ENCODE measurements at regions not wholly inside any gene's neighbourhood (a gene's known extent, or its start where the extent isn't known, plus 50 kb on each side); places are given as distances from the start of the nearest gene placed in this dataset.
A peak's percentile ranks its signal among the peaks of the same experiment; 100 is the strongest.

- no peak for TF ChIP-seq JUN (IDR thresholded peaks at IDR 0.05; ENCODE audit: borderline replicate concordance, insufficient read depth, insufficient read length, low read depth)
- TF ChIP-seq CTCF (IDR thresholded peaks at IDR 0.05; ENCODE audit: extremely low read depth in 1 of 2, insufficient read depth in 1 of 2, low read depth in 1 of 2, low read length in 2 of 2): peak; percentile 10 to 35
- TF ChIP-seq MYC (IDR thresholded peaks at IDR 0.05; ENCODE audit: low read depth, low read length): no peak
- Histone ChIP-seq H2AFZ (ENCODE audit: low read depth, low read length) (no peak overlapping the region), H3K4me1 (ENCODE audit: control insufficient read depth, extremely low read depth, insufficient read depth, low read length) (peaks cover 9% of the 10 kb centered on the region), H3K79me2 (ENCODE audit: control insufficient read depth, insufficient read depth, low read length) (no peaks in the 10 kb centered on the region), H3K9me1 (replicated peaks; ENCODE audit: control insufficient read depth, extremely low read depth, insufficient read depth, low read length) (no peaks in the 10 kb centered on the region), H3K36me3 (ENCODE audit: control insufficient read depth in 2 of 2, extremely low read depth in 1 of 2, insufficient read depth in 2 of 2, low read length in 2 of 2) (no peaks in the 10 kb centered on the region), H3K9ac (replicated peaks; ENCODE audit: extremely low read depth, insufficient read depth, low read length) (no peak overlapping the region), H3K27ac (ENCODE audit: insufficient read depth, low read depth, low read length) (no peak overlapping the region), H3K9me3 (replicated peaks; ENCODE audit: control insufficient read depth, insufficient read depth, low read length) (no peaks in the 10 kb centered on the region), H3K4me3 (replicated peaks in 1 of 3; ENCODE audit: insufficient read depth in 1 of 3, low read depth in 1 of 3, low read length in 3 of 3) (no peak overlapping the region), H3K4me2 (ENCODE audit: insufficient read depth, low read length) (no peak overlapping the region), H4K20me1 (replicated peaks; ENCODE audit: control insufficient read depth, extremely low read depth, insufficient read depth, low read length) (no peaks in the 10 kb centered on the region), H3K27me3 (ENCODE audit: control insufficient read depth in 2 of 2, insufficient read depth in 2 of 2, low read length in 2 of 2) (no peaks in the 10 kb centered on the region)
- ChIA-PET CTCF (interaction anchor here (0.6 to 2.5 kb wide), 31 partner anchors 8 to 245 kb away, joined by 3 to 39 read pairs (median 4); partner anchors contain the start of gene NAV2), POLR2A (no interaction called here)
- FAIRE-seq (no peak), DNase-seq (ENCODE audit: low read depth, low spot score) (no peak)
- no TSS peak for BruUV-seq (replicated peaks)
- dilution Hi-C loops (cut with MboI; ENCODE audit: extremely low pct_ligation_motif_present, low sequenced_read_pairs): no loop called here
- intact Hi-C loops (cut with micrococcal nuclease): loop anchor here (1.0 to 5.0 kb wide), 2 partner anchors 84 to 94 kb away; no protein-coding TSS in a partner anchor
These were observed 54.3 kb upstream of the NAV2 start for GRCh38 chr11:19658344-19658743.

- no peak for DNase-seq (ENCODE audit: low read depth, low spot score)
- Histone ChIP-seq H3K4me1 (ENCODE audit: control insufficient read depth, extremely low read depth, insufficient read depth, low read length) (peaks cover 9% of the 10 kb centered on the region), H3K9me3 (replicated peaks; ENCODE audit: control insufficient read depth, insufficient read depth, low read length) (no peaks in the 10 kb centered on the region), H3K27ac (ENCODE audit: insufficient read depth, low read depth, low read length) (no peak overlapping the region), H4K20me1 (replicated peaks; ENCODE audit: control insufficient read depth, extremely low read depth, insufficient read depth, low read length) (no peaks in the 10 kb centered on the region), H2AFZ (ENCODE audit: low read depth, low read length) (no peak overlapping the region), H3K27me3 (ENCODE audit: control insufficient read depth in 2 of 2, insufficient read depth in 2 of 2, low read length in 2 of 2) (no peaks in the 10 kb centered on the region), H3K4me3 (replicated peaks in 1 of 3; ENCODE audit: insufficient read depth in 1 of 3, low read depth in 1 of 3, low read length in 3 of 3) (no peak overlapping the region), H3K9ac (replicated peaks; ENCODE audit: extremely low read depth, insufficient read depth, low read length) (no peak overlapping the region), H3K79me2 (ENCODE audit: control insufficient read depth, insufficient read depth, low read length) (no peaks in the 10 kb centered on the region), H3K9me1 (replicated peaks; ENCODE audit: control insufficient read depth, extremely low read depth, insufficient read depth, low read length) (no peaks in the 10 kb centered on the region), H3K36me3 (ENCODE audit: control insufficient read depth in 2 of 2, extremely low read depth in 1 of 2, insufficient read depth in 2 of 2, low read length in 2 of 2) (no peaks in the 10 kb centered on the region), H3K4me2 (ENCODE audit: insufficient read depth, low read length) (no peak overlapping the region)
- BruUV-seq (replicated peaks): no TSS peak
- intact Hi-C loops (cut with micrococcal nuclease): loop anchor here (5.0 kb wide), 1 partner anchor 86 kb away; no protein-coding TSS in a partner anchor
- ChIA-PET CTCF (interaction anchor here (1.4 to 1.6 kb wide), 2 partner anchors 8 to 10 kb away, joined by 3 read pairs; no protein-coding TSS in a partner anchor), POLR2A (no interaction called here)
- FAIRE-seq: no peak
- dilution Hi-C loops (cut with MboI; ENCODE audit: extremely low pct_ligation_motif_present, low sequenced_read_pairs): no loop called here
- no peak for TF ChIP-seq FOS (IDR thresholded peaks at IDR 0.05; ENCODE audit: borderline replicate concordance, insufficient read depth, low read length)
- no peak for TF ChIP-seq JUN (IDR thresholded peaks at IDR 0.05; ENCODE audit: borderline replicate concordance, insufficient read depth, insufficient read length, low read depth)
- TF ChIP-seq POLR2AphosphoS5 (IDR thresholded peaks at IDR 0.05; ENCODE audit: insufficient read depth, low read depth, low read length): no peak
- no peak for TF ChIP-seq CTCF (IDR thresholded peaks at IDR 0.05; ENCODE audit: extremely low read depth in 1 of 2, insufficient read depth in 1 of 2, low read depth in 1 of 2, low read length in 2 of 2)
- no peak for TF ChIP-seq GATA2 (IDR thresholded peaks at IDR 0.05; ENCODE audit: insufficient read depth, insufficient read length, low read depth, low read length)
- no peak for TF ChIP-seq MAX (IDR thresholded peaks at IDR 0.05; ENCODE audit: insufficient read depth, insufficient read length)
- no peak for TF ChIP-seq POLR2A (IDR thresholded peaks at IDR 0.05; ENCODE audit: low read depth, low read length)
- TF ChIP-seq MYC (IDR thresholded peaks at IDR 0.05; ENCODE audit: low read depth, low read length): no peak
- TF ChIP-seq EZH2 (IDR thresholded peaks at IDR 0.05; ENCODE audit: borderline replicate concordance, low read depth, low read length, severe bottlenecking): no peak
These were observed 56.5 kb upstream of the NAV2 start for GRCh38 chr11:19656140-19656541.

All from endothelial cell of umbilical vein (primary cell).